Endothelial cell of umbilical vein (primary cell): ENCODE measurements at regions not wholly inside any gene's neighbourhood (a gene's known extent, or its start where the extent isn't known, plus 50 kb on each side); places are given as distances from the start of the nearest gene placed in this dataset.

ENCODE experiments used
- BruUV-seq: library from RNA; stranded (reverse); fragments of 400-500 nt; replicated peaks from 2 replicates; lab custom pipeline; 2021; lab: Mats Ljungman, UMichigan
- CTCF ChIA-PET: fragments of 300-600, 350-600 bp; sonication (Branson Sonifier 250); formaldehyde crosslinking; loops from one replicate; lab custom pipeline; 2021; ENCODE audit warnings: antibody characterized with exemption, inconsistent platforms; lab: Charles Lee
- POLR2A ChIA-PET: fragments of 300-600, 350-600 bp; sonication (Branson Sonifier 250); formaldehyde crosslinking; loops from one replicate; lab custom pipeline; 2021; ENCODE audit warnings: antibody characterized with exemption, inconsistent platforms; lab: Charles Lee
- DNase-seq: peaks from one replicate; pipeline ENCODE4 v3.0.0-alpha.2; 2011; ENCODE audit warnings: low read depth, low spot score
- FAIRE-seq: peaks from 2 replicates; lab custom pipeline; 2011; peaks lifted over from hg19 to GRCh38; lab: Jason Lieb, UNC
- H2AFZ ChIP-seq: 2 replicates; pipeline ENCODE4 v1.6.0; 2012; ENCODE audit warnings: low read depth, low read length, control low read depth, inconsistent platforms
- H3K27ac ChIP-seq: 2 replicates; pipeline ENCODE4 v1.5.1; 2011; ENCODE audit warnings: low read depth, mild to moderate bottlenecking, control low read depth, low read length, moderate library complexity; ENCODE audit not compliant: insufficient read depth
- H3K27me3 ChIP-seq, 2 experiments: 2 replicates each; pipeline versions ENCODE4 v1.6.0 to v1.6.1; 2011; ENCODE audit warnings: low read length in 2 of 2, mixed read lengths in 1 of 2; ENCODE audit not compliant: control insufficient read depth in 2 of 2, insufficient read depth in 2 of 2
- H3K36me3 ChIP-seq, 2 experiments: 2 replicates in 1 of 2; 3 replicates in 1 of 2; pipeline ENCODE4 v1.5.1; 2011; ENCODE audit warnings: low read length in 2 of 2, mild to moderate bottlenecking in 1 of 2, moderate library complexity in 1 of 2; ENCODE audit not compliant: control insufficient read depth in 2 of 2, insufficient read depth in 2 of 2; ENCODE audit errors: extremely low read depth in 1 of 2
- H3K4me1 ChIP-seq: 3 replicates; pipeline ENCODE4 v1.5.1; 2011; ENCODE audit warnings: mild to moderate bottlenecking, low read length; ENCODE audit not compliant: control insufficient read depth, insufficient read depth; ENCODE audit errors: extremely low read depth
- H3K4me2 ChIP-seq: 2 replicates; pipeline ENCODE4 v1.6.1; 2011; ENCODE audit warnings: low read length, control low read depth, mixed read lengths; ENCODE audit not compliant: insufficient read depth
- H3K4me3 ChIP-seq, 3 experiments: fragments of 200-600 bp in 1 of 3; sonication (generic), shearing (Covaris generic) in 1 of 3; replicated peaks in 1 of 3; 2 replicates each; pipeline ENCODE4 v1.5.1; 2011 to 2016; ENCODE audit warnings: control low read depth in 3 of 3, low read length in 3 of 3, mild to moderate bottlenecking in 2 of 3, inconsistent platforms in 1 of 3, low read depth in 1 of 3, moderate library complexity in 1 of 3; ENCODE audit not compliant: insufficient read depth in 1 of 3
- H3K79me2 ChIP-seq: 2 replicates; pipeline ENCODE4 v1.6.0; 2012; ENCODE audit warnings: low read length, inconsistent platforms; ENCODE audit not compliant: control insufficient read depth, insufficient read depth
- H3K9ac ChIP-seq: replicated peaks from 2 replicates; pipeline ENCODE3; 2011; ENCODE audit warnings: low read length, control low read depth; ENCODE audit not compliant: insufficient read depth; ENCODE audit errors: extremely low read depth
- H3K9me1 ChIP-seq: replicated peaks from 3 replicates; pipeline ENCODE4 v1.6.0; 2011; ENCODE audit warnings: mild to moderate bottlenecking, low read length; ENCODE audit not compliant: control insufficient read depth, insufficient read depth; ENCODE audit errors: extremely low read depth
- H3K9me3 ChIP-seq: replicated peaks from 2 replicates; pipeline ENCODE4 v1.5.1; 2012; ENCODE audit warnings: low read length, inconsistent platforms; ENCODE audit not compliant: control insufficient read depth, insufficient read depth
- H4K20me1 ChIP-seq: replicated peaks from 2 replicates; pipeline ENCODE3; 2011; ENCODE audit warnings: mild to moderate bottlenecking, low read length; ENCODE audit not compliant: control insufficient read depth, insufficient read depth; ENCODE audit errors: extremely low read depth
- CTCF ChIP-seq, 2 donors: IDR thresholded peaks; 1 replicate in 1 of 2; 2 replicates in 1 of 2; pipeline ENCODE4 v1.5.1; 2011; ENCODE audit warnings: low read length in 2 of 2, mild to moderate bottlenecking in 2 of 2, moderate library complexity in 2 of 2, control low read depth in 1 of 2, inconsistent platforms in 1 of 2, low read depth in 1 of 2; ENCODE audit not compliant: insufficient read depth in 1 of 2; ENCODE audit errors: extremely low read depth in 1 of 2
- EZH2 ChIP-seq: IDR thresholded peaks from 2 replicates; pipeline ENCODE4 v1.6.1; 2012; ENCODE audit warnings: borderline replicate concordance, low read depth, mild to moderate bottlenecking, moderate library complexity, low read length, inconsistent platforms; ENCODE audit not compliant: severe bottlenecking
- FOS ChIP-seq: IDR thresholded peaks from 2 replicates; pipeline ENCODE4 v1.6.1; 2011; ENCODE audit warnings: mild to moderate bottlenecking, low read length, moderate library complexity, borderline replicate concordance; ENCODE audit not compliant: insufficient read depth
- GATA2 ChIP-seq: IDR thresholded peaks from 2 replicates; pipeline ENCODE4 v1.7.0; 2011; ENCODE audit warnings: low read depth, mild to moderate bottlenecking, moderate library complexity, mixed read lengths, low read length; ENCODE audit not compliant: insufficient read length, insufficient read depth
- JUN ChIP-seq: IDR thresholded peaks from 2 replicates; pipeline ENCODE4 v1.6.1; 2011; ENCODE audit warnings: borderline replicate concordance, low read depth; ENCODE audit not compliant: insufficient read length, insufficient read depth
- MAX ChIP-seq: IDR thresholded peaks from 2 replicates; pipeline ENCODE4 v1.6.1; 2011; ENCODE audit not compliant: insufficient read depth, insufficient read length
- MYC ChIP-seq: IDR thresholded peaks from one replicate; pipeline ENCODE4 v1.6.1; 2011; ENCODE audit warnings: mild to moderate bottlenecking, low read depth, low read length
- dilution Hi-C: fragments of 300-500 bp; cut with MboI; formaldehyde crosslinking; loops from one replicate; pipeline ENCODE4 v1.15.0; 2019; ENCODE audit warnings: low sequenced_read_pairs; ENCODE audit not compliant: extremely low pct_ligation_motif_present
- intact Hi-C: fragments of 100-400 bp; cut with micrococcal nuclease; formaldehyde crosslinking; loops from one replicate; pipeline ENCODE4 v1.10.0; 2022

GRCh38 chr9:134516464-134516863 is 125.1 kb upstream of the COL5A1 start:
- Histone ChIP-seq H3K27ac (no peak overlapping the region), H3K4me3 (no peak overlapping the region), H3K36me3 (no peaks in the 10 kb centered on the region), H3K9me1 (no peaks in the 10 kb centered on the region), H3K79me2 (no peaks in the 10 kb centered on the region), H3K9me3 (no peaks in the 10 kb centered on the region), H2AFZ (no peak overlapping the region), H3K4me2 (no peak overlapping the region), H3K4me1 (no peaks in the 10 kb centered on the region), H3K9ac (no peak overlapping the region), H4K20me1 (no peaks in the 10 kb centered on the region), H3K27me3 (peaks cover 0 to 2% of the 10 kb centered on the region in 2 experiments)
- CTCF ChIA-PET: no interaction called here
- FAIRE-seq (no peak), DNase-seq (no peak)
- intact Hi-C loops: no loop called here
- TF ChIP-seq MAX (no peak), MYC (no peak), FOS (no peak), EZH2 (no peak), CTCF (IDR thresholded peaks at IDR 0.05; ENCODE audit: extremely low read depth in 1 of 2, insufficient read depth in 1 of 2, low read depth in 1 of 2, low read length in 2 of 2) (no peak), JUN (no peak), GATA2 (no peak)
- dilution Hi-C loops: no loop called here
- BruUV-seq: no TSS peak
- POLR2A ChIA-PET: interaction anchor here (0.7 kb wide), 1 partner anchor 254 kb away, joined by 3 read pairs; no protein-coding TSS in a partner anchor
